BLaER1 treated with 17β-estradiol and CSF1 and Interleukin-3, amounts not matched to agents 10 nM and 100 nM (cell line): ENCODE measurements at regions not wholly inside any gene's neighbourhood (a gene's known extent, or its start where the extent isn't known, plus 50 kb on each side); places are given as distances from the start of the nearest gene placed in this dataset.
"Not testable (repeated sequence)": the region's sequence is repeated elsewhere in the genome, so short reads cannot be mapped to it uniquely, and the experiment has no call there.

Source experiments
- H3K27ac ChIP-seq, 11 experiments: shearing (Covaris generic); formaldehyde crosslinking; 2 replicates each; pipeline ENCODE4 v1.8.1; 2022
- H3K27me3 ChIP-seq, 11 experiments: shearing (Covaris generic); formaldehyde crosslinking; 2 replicates each; pipeline ENCODE4 v1.8.1; 2022
- H3K36me3 ChIP-seq, 11 experiments: shearing (Covaris generic); formaldehyde crosslinking; 2 replicates each; pipeline ENCODE4 v1.8.1; 2022
- H3K4me1 ChIP-seq, 10 experiments: shearing (Covaris generic); formaldehyde crosslinking; 2 replicates each; pipeline ENCODE4 v1.8.1; 2022
- H3K4me2 ChIP-seq, 11 experiments: shearing (Covaris generic); formaldehyde crosslinking; 2 replicates each; pipeline ENCODE4 v1.8.1; 2022
- H3K4me3 ChIP-seq, 10 experiments: shearing (Covaris generic); formaldehyde crosslinking; 2 replicates each; pipeline ENCODE4 v1.8.1; 2022
- H3K9ac ChIP-seq, 11 experiments: shearing (Covaris generic); formaldehyde crosslinking; 2 replicates each; pipeline ENCODE4 v1.8.1; 2022
- H3K9me3 ChIP-seq, 11 experiments: shearing (Covaris generic); formaldehyde crosslinking; replicated peaks in 1 of 11; 2 replicates each; pipeline ENCODE4 v1.8.1; 2022
- H4K20me1 ChIP-seq, 11 experiments: shearing (Covaris generic); formaldehyde crosslinking; 2 replicates each; pipeline ENCODE4 v1.8.1; 2022
- Cebpa-rat ChIP-seq, 11 experiments: shearing (Covaris generic); IDR thresholded peaks; 2 replicates each; pipeline ENCODE4 v1.8.1; 2022

DNA sequence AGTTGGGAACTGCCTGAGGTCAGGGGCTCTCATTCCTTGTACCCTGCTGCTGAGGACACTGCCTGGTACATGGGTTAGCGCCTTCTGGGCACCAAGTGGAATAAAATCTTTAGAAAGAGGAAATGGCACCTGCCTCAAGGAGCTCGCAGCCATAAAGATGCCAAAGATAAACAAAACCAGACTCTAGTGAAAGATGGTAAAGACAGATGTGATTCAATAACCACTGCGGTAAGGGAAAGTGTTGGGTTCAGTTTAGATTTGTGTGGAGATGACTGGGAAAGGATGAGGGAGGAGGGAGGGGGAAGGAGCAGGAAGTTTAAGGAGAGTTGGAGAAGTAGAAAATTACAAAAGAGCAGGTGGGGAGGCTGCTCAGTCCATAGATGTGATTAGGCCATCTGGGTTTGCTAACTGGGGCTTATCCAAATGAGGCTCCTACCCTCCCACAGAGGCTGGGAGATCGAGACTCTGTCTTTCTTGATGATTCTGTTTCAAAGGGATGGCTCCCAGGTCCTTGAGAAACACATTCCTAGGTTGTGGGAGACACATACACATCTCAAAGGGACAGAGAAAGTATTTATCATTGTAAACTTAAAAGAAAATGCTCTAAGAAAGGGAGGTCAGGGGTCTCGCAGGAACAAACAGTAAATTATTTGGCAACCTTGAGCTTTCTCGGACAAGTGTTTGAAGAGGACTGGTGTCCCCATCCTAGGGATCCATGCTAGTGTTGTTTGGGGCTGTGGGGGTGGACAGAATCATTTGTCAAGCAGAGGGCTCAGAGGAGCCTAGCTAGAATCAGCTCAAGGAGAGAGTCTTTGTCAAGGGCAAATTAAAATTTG is 65.7 kb upstream of the MORC3 start:
- Histone ChIP-seq H3K27ac (no peak overlapping the region), H3K36me3 (peaks cover 30 to 81% (median 65%) of the 10 kb centered on the region in 11 experiments), H3K9me3 (no peaks in the 10 kb centered on the region), H4K20me1 (no peaks in the 10 kb centered on the region), H3K4me1 (peaks cover 0 to 17% (median 4%) of the 10 kb centered on the region in 10 experiments; a peak in 10 of 20 replicates), H3K4me3 (no peak overlapping the region), H3K4me2 (peak overlapping the region in 4 of 11 experiments; percentile 7 to 42 (median 26); a peak in 6 of 22 replicates), H3K27me3 (no peaks in the 10 kb centered on the region), H3K9ac (no peak overlapping the region)
- TF ChIP-seq Cebpa-rat (IDR thresholded peaks at IDR 0.05): no peak

DNA sequence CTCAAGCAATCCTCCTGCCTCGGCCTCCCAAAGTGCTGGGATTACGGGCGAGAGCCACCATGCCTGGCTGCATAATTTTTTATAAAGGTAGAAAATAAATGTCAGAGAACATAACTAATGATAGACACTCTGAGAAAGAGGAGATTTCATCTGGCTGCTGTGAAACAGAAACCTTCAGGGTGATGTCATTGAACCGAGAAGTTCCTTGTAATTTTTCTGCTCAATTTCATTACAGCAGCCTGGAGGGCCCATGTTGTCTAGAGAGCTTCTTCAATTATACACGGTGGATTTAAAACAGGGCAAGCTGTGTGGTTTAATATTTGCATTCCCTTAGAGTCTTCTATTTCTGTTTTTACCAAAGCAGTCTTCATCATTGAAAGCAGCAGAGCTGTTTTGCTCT is 64.3 kb upstream of the MORC3 start:
- Histone ChIP-seq H3K27me3 (no peaks in the 10 kb centered on the region), H3K27ac (no peak overlapping the region), H3K4me1 (peaks cover 0 to 25% (median 12%) of the 10 kb centered on the region in 10 experiments; a peak in 14 of 20 replicates), H3K9ac (no peak overlapping the region), H4K20me1 (no peaks in the 10 kb centered on the region), H3K4me2 (no peak overlapping the region), H3K4me3 (no peak overlapping the region), H3K9me3 (no peaks in the 10 kb centered on the region), H3K36me3 (peaks cover 20 to 69% (median 54%) of the 10 kb centered on the region in 11 experiments)
- TF ChIP-seq Cebpa-rat (IDR thresholded peaks at IDR 0.05): no peak

DNA sequence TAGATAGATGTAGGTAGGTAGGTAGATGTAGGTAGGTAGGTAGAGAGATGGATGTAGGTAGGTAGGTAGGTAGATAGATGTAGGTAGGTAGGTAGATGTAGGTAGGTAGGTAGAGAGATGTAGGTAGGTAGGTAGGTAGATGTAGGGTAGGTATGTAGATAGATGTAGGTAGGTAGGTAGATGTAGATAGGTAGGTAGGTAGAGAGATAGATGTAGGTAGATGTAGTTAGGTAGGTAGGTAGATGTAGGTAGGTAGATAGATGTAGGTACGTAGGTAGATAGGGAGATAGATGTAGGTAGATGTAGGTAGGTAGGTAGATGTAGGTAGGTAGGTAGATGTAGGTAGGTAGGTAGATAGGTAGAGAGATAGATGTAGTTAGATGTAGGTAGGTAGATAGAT is 62.3 kb upstream of the MORC3 start:
- no peaks in the 10 kb centered on the region for H3K27me3 ChIP-seq
- H3K27ac ChIP-seq: no peak overlapping the region
- H4K20me1 ChIP-seq: no peaks in the 10 kb centered on the region
- no peak overlapping the region for H3K9ac ChIP-seq
- H3K9me3 ChIP-seq: no peaks in the 10 kb centered on the region
- no peak for TF ChIP-seq Cebpa-rat (IDR thresholded peaks at IDR 0.05)
- no peak overlapping the region for H3K4me3 ChIP-seq
- H3K4me1 ChIP-seq: peaks cover 0 to 25% (median 13%) of the 10 kb centered on the region in 10 experiments; a peak in 15 of 20 replicates
- H3K4me2 ChIP-seq: no peak overlapping the region
- peaks cover 19 to 67% (median 44%) of the 10 kb centered on the region in 11 experiments for H3K36me3 ChIP-seq

DNA sequence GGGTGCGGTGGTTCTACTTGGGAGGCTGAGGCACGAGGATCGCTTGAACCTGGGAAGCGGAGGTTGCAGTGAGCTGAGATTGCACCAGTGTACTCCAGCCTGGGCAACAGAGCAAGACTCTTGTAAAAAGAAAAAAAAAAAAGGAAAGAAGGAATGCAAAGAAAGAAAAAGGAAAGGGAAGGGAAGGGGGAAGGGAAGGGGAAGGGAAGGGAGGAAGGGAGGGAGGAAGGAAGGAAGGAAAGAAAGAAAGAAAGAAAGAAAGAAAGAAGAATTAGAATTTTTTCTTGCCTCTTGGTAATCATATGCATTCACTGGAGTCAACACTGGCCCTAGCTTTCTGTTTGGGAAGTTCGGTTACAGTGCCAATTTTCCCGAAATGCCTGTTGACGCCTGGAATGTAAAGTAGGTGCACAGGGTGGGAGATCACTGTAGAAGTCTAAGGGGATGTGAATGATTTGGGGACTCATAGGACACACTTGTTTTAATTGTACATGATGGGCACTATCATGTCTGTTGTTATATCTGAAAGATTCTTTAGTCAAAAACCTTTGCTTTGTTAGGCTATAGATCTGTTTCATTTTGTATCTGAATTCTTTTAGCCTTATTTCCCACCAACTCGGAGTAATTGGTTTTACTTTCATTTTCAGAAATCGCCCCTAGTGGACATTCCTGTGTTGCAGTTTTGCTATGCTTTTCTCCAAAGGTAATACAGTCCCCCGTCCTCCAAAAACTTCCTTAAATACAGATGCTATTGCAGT is 59.8 kb upstream of the MORC3 start:
- peak overlapping the region; percentile 41 to 75 (median 66); a peak in 20 of 22 replicates for H3K9ac ChIP-seq
- H3K9me3 ChIP-seq: no peaks in the 10 kb centered on the region
- H3K27ac ChIP-seq: peak overlapping the region; percentile 35 to 71 (median 61); a peak in 19 of 22 replicates
- peak overlapping the region; percentile 59 to 87 (median 77) for H3K4me2 ChIP-seq
- peaks cover 0 to 14% (median 12%) of the 10 kb centered on the region in 10 experiments; a peak in 14 of 20 replicates for H3K4me1 ChIP-seq
- H3K27me3 ChIP-seq: no peaks in the 10 kb centered on the region
- no peak for TF ChIP-seq Cebpa-rat (IDR thresholded peaks at IDR 0.05)
- H3K4me3 ChIP-seq: peak overlapping the region; percentile 45 to 66 (median 51); a peak in 18 of 20 replicates
- H3K36me3 ChIP-seq: peaks cover 8 to 70% (median 40%) of the 10 kb centered on the region in 11 experiments; a peak in 20 of 22 replicates
- H4K20me1 ChIP-seq: no peaks in the 10 kb centered on the region

DNA sequence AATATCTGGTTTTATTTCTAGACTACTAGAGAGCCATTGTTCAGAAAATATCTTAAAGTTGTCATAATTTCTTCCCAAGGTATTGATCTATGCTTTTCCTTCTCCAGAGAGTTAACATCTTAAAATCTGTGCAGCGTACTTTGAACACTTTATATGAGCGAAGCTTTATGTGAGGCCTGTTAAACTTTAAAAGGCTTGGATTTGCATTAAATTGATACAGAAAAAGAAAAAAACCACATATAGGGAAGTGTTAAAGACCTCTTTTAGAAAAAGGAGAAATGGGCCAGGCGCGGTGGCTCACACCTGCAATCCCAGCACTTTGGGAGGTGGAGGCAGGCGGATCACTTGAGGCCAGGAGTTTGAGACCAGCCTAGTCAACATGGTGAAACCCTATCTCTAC is 59.2 kb upstream of the MORC3 start:
- Histone ChIP-seq H3K27ac (no peak overlapping the region), H3K27me3 (no peaks in the 10 kb centered on the region), H3K4me3 (peak overlapping the region in 1 of 10 experiments; percentile 48; a peak in 3 of 20 replicates), H3K36me3 (peaks cover 9 to 70% (median 40%) of the 10 kb centered on the region in 11 experiments; a peak in 19 of 22 replicates), H4K20me1 (no peaks in the 10 kb centered on the region), H3K4me1 (peaks cover 0 to 14% (median 12%) of the 10 kb centered on the region in 10 experiments; a peak in 14 of 20 replicates), H3K9me3 (peaks cover 0 to 5% (median 0%) of the 10 kb centered on the region in 11 experiments; a peak in 1 of 22 replicates), H3K9ac (peak overlapping the region in 1 of 11 experiments; percentile 68; a peak in 1 of 22 replicates), H3K4me2 (peak overlapping the region in 9 of 11 experiments; percentile 59 to 87 (median 75); a peak in 15 of 22 replicates)
- no peak for TF ChIP-seq Cebpa-rat (IDR thresholded peaks at IDR 0.05)

DNA sequence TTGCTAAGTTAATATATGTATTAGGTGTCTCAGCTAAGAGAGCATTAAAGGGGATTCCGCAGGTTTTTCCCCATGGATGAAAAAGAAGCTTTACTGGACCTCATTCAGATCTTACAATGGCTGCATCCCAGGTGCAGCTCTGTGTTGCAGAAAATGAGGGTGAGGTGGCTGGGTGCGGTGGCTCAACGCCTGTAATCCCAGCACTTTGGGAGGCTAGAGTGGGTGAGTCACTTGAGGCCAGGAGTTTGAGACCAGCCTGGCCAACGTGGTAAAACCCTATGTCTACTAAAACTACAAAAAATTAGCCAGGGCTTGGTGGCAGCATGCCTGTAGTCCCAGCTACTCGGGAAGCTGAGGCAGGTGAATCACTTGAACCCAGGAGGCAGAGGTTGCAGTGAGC is 58.5 kb upstream of the MORC3 start:
- peaks cover 1 to 9% (median 3%) of the 10 kb centered on the region in 11 experiments; a peak in 21 of 22 replicates for H3K9me3 ChIP-seq
- TF ChIP-seq Cebpa-rat (IDR thresholded peaks at IDR 0.05): no peak
- no peak overlapping the region for H3K4me3 ChIP-seq
- H3K4me1 ChIP-seq: peaks cover 0 to 14% (median 12%) of the 10 kb centered on the region in 10 experiments; a peak in 14 of 20 replicates
- H3K9ac ChIP-seq: no peak overlapping the region
- H3K27me3 ChIP-seq: no peaks in the 10 kb centered on the region
- H3K27ac ChIP-seq: no peak overlapping the region
- H3K4me2 ChIP-seq: no peak overlapping the region
- no peaks in the 10 kb centered on the region for H4K20me1 ChIP-seq
- peaks cover 12 to 70% (median 39%) of the 10 kb centered on the region in 11 experiments; a peak in 20 of 22 replicates for H3K36me3 ChIP-seq

DNA sequence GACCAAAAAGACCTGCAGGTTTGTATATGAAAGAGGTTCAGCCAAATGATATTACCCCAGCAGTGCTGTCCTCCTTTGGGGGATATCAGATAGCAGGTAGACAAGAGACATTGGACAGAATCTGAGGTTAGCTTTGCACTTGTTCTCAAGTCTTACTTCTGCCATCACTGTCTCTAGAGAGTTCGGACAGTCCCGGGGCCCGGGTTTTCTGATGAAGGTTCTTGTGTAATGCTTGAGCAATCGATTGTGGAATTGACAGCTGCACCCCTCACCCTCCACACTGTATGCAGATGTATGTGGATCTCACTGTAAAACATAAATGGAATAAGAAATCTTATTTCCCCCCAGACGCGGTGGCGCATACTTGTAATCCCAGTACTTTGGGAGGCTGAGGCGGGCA is 56.2 kb upstream of the MORC3 start:
- TF ChIP-seq Cebpa-rat (IDR thresholded peaks at IDR 0.05): no peak
- H3K27ac ChIP-seq: peak overlapping the region in 1 of 11 experiments; percentile 30; a peak in 2 of 22 replicates
- H3K27me3 ChIP-seq: no peaks in the 10 kb centered on the region
- peak overlapping the region in 4 of 11 experiments; percentile 3 to 10 (median 8); a peak in 4 of 22 replicates for H3K4me2 ChIP-seq
- H4K20me1 ChIP-seq: no peaks in the 10 kb centered on the region
- H3K36me3 ChIP-seq: peaks cover 19 to 71% (median 46%) of the 10 kb centered on the region in 11 experiments; a peak in 21 of 22 replicates
- H3K4me3 ChIP-seq: no peak overlapping the region
- no peak overlapping the region for H3K9ac ChIP-seq
- H3K9me3 ChIP-seq: peaks cover 24 to 33% (median 26%) of the 10 kb centered on the region in 11 experiments
- H3K4me1 ChIP-seq: peaks cover 0 to 14% (median 12%) of the 10 kb centered on the region in 10 experiments; a peak in 14 of 20 replicates

DNA sequence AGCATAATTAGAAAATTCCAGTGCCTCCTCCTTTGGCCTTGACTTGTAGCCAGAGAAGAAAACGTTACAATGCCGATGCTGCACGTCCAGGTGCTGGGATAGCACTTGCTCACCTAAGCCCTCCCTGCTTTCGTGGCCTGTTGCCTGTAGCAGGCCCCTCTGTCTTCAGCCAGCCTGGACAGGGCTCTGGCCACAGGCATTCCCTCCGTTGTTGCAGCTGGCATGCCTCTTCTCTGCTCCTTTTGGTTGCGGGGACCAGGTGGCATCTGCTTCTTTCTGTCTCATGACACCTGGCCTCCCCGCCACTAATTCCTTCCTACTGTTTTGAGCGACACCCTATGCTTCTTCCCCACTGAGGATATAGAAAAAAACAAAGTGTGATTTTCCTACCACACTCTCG is 54.6 kb upstream of the MORC3 start:
- H3K27me3 ChIP-seq: no peaks in the 10 kb centered on the region
- no peak for TF ChIP-seq Cebpa-rat (IDR thresholded peaks at IDR 0.05)
- H3K9ac ChIP-seq: no peak overlapping the region
- no peak overlapping the region for H3K4me3 ChIP-seq
- H4K20me1 ChIP-seq: no peaks in the 10 kb centered on the region
- no peak overlapping the region for H3K4me2 ChIP-seq
- peaks cover 19 to 77% (median 58%) of the 10 kb centered on the region in 11 experiments; a peak in 21 of 22 replicates for H3K36me3 ChIP-seq
- no peak overlapping the region for H3K27ac ChIP-seq
- H3K4me1 ChIP-seq: peaks cover 0 to 12% (median 5%) of the 10 kb centered on the region in 10 experiments; a peak in 12 of 20 replicates
- peaks cover 25 to 36% (median 31%) of the 10 kb centered on the region in 11 experiments for H3K9me3 ChIP-seq

DNA sequence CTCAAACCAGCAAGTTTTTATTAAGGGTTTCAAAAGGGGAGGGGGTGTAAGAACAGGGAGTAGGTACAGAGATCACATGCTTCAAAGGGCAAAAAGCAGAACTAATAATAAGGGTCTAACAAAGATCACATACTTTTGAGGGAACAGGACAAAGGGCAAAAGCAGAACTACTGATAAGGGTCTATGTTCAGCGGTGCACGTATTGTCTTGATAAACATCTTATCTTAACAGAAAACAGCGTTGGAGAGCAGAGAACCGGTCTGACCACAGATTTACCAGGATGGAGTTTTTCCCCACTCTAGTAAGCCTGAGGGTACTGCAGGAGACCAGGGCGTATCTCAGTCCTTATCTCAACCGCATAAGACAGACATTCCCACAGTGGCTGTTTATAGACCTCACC is 52.2 kb upstream of the MORC3 start:
- H3K9ac ChIP-seq, H3K4me2 ChIP-seq, H3K4me3 ChIP-seq, H3K27me3 ChIP-seq, H4K20me1 ChIP-seq, H3K27ac ChIP-seq, H3K4me1 ChIP-seq: not testable (repeated sequence)
- Histone ChIP-seq H3K36me3 (peaks cover 12 to 68% (median 45%) of the 10 kb centered on the region in 11 experiments; a peak in 21 of 22 replicates), H3K9me3 (peaks cover 25 to 36% (median 31%) of the 10 kb centered on the region in 11 experiments)

DNA sequence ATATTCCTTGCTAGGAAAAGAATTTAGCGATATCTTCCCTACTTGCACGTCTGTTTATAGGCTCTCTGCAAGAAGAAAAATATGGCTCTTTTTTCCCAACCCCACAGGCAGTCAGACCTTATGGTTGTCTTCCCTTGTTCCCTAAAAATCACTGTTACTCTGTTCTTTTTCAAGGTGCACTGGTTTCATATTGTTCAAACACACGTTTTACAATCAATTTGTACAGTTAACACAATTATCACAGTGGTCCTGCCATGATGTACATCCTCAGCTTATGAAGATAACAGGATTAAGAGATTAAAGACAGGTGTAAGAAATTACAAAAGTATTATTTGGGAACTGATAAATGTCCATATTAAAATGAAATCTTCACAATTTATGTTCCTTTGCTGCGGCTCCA is 51.7 kb upstream of the MORC3 start:
- not testable (repeated sequence) for H3K4me2 ChIP-seq

More for the DNA sequence above, 51.7 kb upstream of the MORC3 start:
- H4K20me1 ChIP-seq, H3K27ac ChIP-seq, H3K4me1 ChIP-seq, H3K4me3 ChIP-seq, H3K9ac ChIP-seq, H3K27me3 ChIP-seq: not testable (repeated sequence)
- peaks cover 12 to 64% (median 45%) of the 10 kb centered on the region in 11 experiments; a peak in 21 of 22 replicates for H3K36me3 ChIP-seq
- peaks cover 25 to 36% (median 31%) of the 10 kb centered on the region in 11 experiments for H3K9me3 ChIP-seq
